Tibial nerve (tissue), 4 donors: ENCODE measurements at regions not wholly inside any gene's neighbourhood (a gene's known extent, or its start where the extent isn't known, plus 50 kb on each side); places are given as distances from the start of the nearest gene placed in this dataset.
A peak's percentile ranks its signal among the peaks of the same experiment; 100 is the strongest.

ENCODE experiments used
- DNase-seq, 2 donors: peaks; one replicate each; pipeline ENCODE4 v3.0.0-alpha.2; 2019; ENCODE audit warnings: low spot score in 2 of 2
- H3K27ac ChIP-seq, 4 donors: fragments of 200-600 bp; sonication (generic) in 3 of 4; one replicate each; pipeline ENCODE4 v1.5.1; 2017 to 2019; ENCODE audit warnings: mild to moderate bottlenecking in 1 of 4
- H3K27me3 ChIP-seq, 2 donors: fragments of 200-600 bp; sonication (generic) in 1 of 2; one replicate each; pipeline versions ENCODE4 v1.5.1 to v1.6.0; 2017 to 2019
- H3K36me3 ChIP-seq, 3 donors: fragments of 200-600 bp; sonication (generic); one replicate each; pipeline ENCODE4 v1.5.1; 2018 to 2019
- H3K4me1 ChIP-seq, 4 donors: fragments of 200-600 bp; sonication (generic) in 3 of 4; one replicate each; pipeline ENCODE4 v1.5.1; 2017 to 2019
- H3K4me3 ChIP-seq, 4 donors: fragments of 200-600 bp; sonication (generic) in 3 of 4; one replicate each; pipeline ENCODE4 v1.5.1; 2017 to 2019; ENCODE audit warnings: mild to moderate bottlenecking in 1 of 4, moderate library complexity in 1 of 4
- H3K9me3 ChIP-seq, 4 donors: fragments of 200-600 bp; sonication (generic) in 3 of 4; one replicate each; pipeline ENCODE4 v1.5.1; 2017 to 2019
- CTCF ChIP-seq, 5 experiments: fragments of 200-600 bp in 3 of 5; fragments of 450-650 bp in 2 of 5; sonication (generic) in 3 of 5; IDR thresholded peaks; one replicate each; pipeline ENCODE4 v1.5.1; 2016 to 2019; ENCODE audit warnings: antibody characterized with exemption in 5 of 5, mild to moderate bottlenecking in 3 of 5, moderate library complexity in 2 of 5
- EP300 ChIP-seq, 2 donors: sonication (generic); formaldehyde crosslinking; IDR thresholded peaks; one replicate each; pipeline ENCODE4 v1.6.1; 2017; ENCODE audit warnings: antibody characterized with exemption in 2 of 2, mild to moderate bottlenecking in 1 of 2
- POLR2A ChIP-seq, 2 donors: fragments of 450-650 bp; IDR thresholded peaks; one replicate each; pipeline ENCODE4 v1.6.1; 2017; ENCODE audit warnings: antibody characterized with exemption in 2 of 2, mild to moderate bottlenecking in 2 of 2, moderate library complexity in 2 of 2
- WGBS, 2 donors: methylation state at CpG; one replicate each; pipeline ENCODE4 v1.1.5; 2018; 5-methylcytosine and 5-hydroxymethylcytosine counted together

DNA sequence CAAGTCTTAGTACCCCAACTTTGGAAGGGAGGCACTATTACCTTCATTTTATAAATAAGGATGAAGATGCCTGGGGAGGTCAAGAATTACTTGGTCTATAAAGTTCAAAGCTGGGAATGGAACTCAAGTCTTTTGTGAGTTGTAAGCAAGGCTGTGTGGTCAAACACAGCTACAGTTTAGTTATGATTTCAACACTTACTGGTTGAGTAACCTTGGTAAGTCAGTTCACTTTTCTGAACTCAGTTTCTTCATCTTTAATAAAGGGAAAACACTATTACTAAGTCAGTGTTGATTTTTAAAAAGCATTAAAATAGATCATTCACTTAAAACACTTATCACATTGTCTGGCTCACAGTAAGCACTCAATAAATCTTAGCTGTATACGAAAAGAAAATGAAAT, 200.4 kb upstream of the ADAMTS9 start:
- no peaks in the 10 kb centered on the region for H3K36me3 ChIP-seq
- no peak overlapping the region for H3K4me3 ChIP-seq
- DNase-seq, result no peak
- peak overlapping the region in 2 of 4 donors; percentile 31 to 61 for H3K27ac ChIP-seq
- H3K27me3 ChIP-seq, result no peaks in the 10 kb centered on the region
- H3K4me1 ChIP-seq, result peaks cover 0 to 48% (median 13%) of the 10 kb centered on the region in 4 donors
- TF ChIP-seq POLR2A (IDR thresholded peaks at IDR 0.05), result no peak
- no peak for TF ChIP-seq CTCF (IDR thresholded peaks at IDR 0.05)
- TF ChIP-seq EP300 (IDR thresholded peaks at IDR 0.05), result no peak
- H3K9me3 ChIP-seq, result no peaks in the 10 kb centered on the region
- WGBS, 2 donors, result 59 to 61% methylated on average over 1 of the region's 1 CpG

GRCh38 chr3:64885055-64885454, 197.3 kb upstream of the ADAMTS9 start:
- Histone ChIP-seq H3K36me3 (no peaks in the 10 kb centered on the region), H3K4me3 (no peak overlapping the region), H3K27ac (peak overlapping the region in 2 of 4 donors; percentile 1 to 7), H3K27me3 (no peaks in the 10 kb centered on the region), H3K9me3 (no peaks in the 10 kb centered on the region), H3K4me1 (peaks cover 0 to 38% (median 9%) of the 10 kb centered on the region in 4 donors)
- 53 to 54% methylated on average over 3 of the region's 3 CpGs for WGBS, 2 donors
- no peak for DNase-seq
- TF ChIP-seq POLR2A (IDR thresholded peaks at IDR 0.05), result no peak
- TF ChIP-seq CTCF (IDR thresholded peaks at IDR 0.05), result no peak
- no peak for TF ChIP-seq EP300 (IDR thresholded peaks at IDR 0.05)

DNA sequence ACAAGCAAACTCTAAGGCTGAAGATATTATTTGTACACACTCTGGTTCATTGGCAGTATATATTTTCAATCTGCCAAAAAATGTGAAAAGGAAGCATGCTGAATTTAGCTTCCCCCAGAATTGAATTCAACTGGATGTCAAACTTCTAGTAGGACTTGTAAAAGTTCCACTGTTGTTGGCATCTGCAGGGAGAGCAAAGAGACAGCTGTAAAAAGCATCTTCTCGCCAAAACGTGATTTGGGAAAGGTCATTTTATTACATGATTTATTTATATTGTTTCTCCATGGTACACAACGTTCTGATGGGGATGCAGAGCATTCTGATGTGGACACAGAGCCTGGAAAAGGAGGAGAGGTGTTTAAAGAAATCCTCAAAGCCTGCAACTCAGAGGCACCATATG, 196.7 kb upstream of the ADAMTS9 start:
- TF ChIP-seq POLR2A (IDR thresholded peaks at IDR 0.05) (no peak), EP300 (IDR thresholded peaks at IDR 0.05) (peak in 1 of 2 donors; percentile 53)
- H3K4me1 ChIP-seq, result peaks cover 0 to 33% (median 6%) of the 10 kb centered on the region in 4 donors
- WGBS, 2 donors, result 31 to 32% methylated on average over 3 of the region's 3 CpGs
- H3K9me3 ChIP-seq, result no peaks in the 10 kb centered on the region
- peak overlapping the region in 1 of 4 donors; percentile 7 for H3K27ac ChIP-seq
- no peaks in the 10 kb centered on the region for H3K36me3 ChIP-seq
- no peak overlapping the region for H3K4me3 ChIP-seq
- H3K27me3 ChIP-seq, result no peaks in the 10 kb centered on the region
- no peak for DNase-seq

DNA sequence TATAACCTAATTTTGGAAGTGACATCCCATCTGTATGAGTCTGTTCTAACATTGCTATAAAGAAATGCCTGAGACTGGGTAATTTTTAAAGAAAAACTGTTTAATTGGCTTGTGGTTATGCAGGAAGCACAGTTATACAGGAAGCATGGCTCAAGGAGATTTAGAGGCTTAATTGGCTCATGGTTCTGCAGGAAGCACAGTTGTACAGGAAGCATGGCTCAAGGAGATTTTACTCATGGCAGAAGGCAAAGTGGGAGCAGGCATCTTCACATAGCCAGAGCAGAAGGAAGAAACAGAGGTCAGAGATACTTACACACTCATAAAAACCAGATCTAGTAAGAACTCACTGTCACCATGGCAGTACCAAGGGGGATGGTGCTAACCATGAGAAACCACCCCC, 193.1 kb upstream of the ADAMTS9 start:
- H3K9me3 ChIP-seq, result no peaks in the 10 kb centered on the region
- TF ChIP-seq POLR2A (IDR thresholded peaks at IDR 0.05) (no peak), CTCF (IDR thresholded peaks at IDR 0.05) (no peak), EP300 (IDR thresholded peaks at IDR 0.05) (no peak)

DNA sequence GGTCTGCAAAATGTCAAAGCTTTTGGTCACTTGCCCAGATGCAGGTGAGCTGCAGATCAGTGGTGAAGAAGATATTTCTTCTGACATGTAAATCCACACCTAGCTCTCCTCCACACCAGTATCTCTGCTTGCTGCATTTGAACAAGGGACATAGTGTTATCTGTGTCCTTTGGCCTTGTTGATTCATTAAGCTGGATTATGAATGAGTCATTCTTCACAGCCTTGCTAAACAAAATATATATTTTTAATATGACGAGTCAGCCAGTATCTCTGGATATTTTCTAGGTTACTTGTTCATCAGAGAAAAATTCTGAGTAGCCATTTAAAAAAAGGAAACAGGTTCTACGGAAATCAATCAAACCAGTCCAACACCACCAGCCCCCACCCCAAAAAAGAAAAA, 190.6 kb upstream of the ADAMTS9 start:
- no peak for DNase-seq
- TF ChIP-seq EP300 (IDR thresholded peaks at IDR 0.05), result no peak
- peaks cover 0 to 7% (median 0%) of the 10 kb centered on the region in 4 donors for H3K4me1 ChIP-seq
- no peak overlapping the region for H3K4me3 ChIP-seq
- no peaks in the 10 kb centered on the region for H3K9me3 ChIP-seq
- no peak overlapping the region for H3K27ac ChIP-seq
- 53 to 69% methylated on average over 2 of the region's 2 CpGs for WGBS, 2 donors
- H3K27me3 ChIP-seq, result no peaks in the 10 kb centered on the region
- peaks cover 0 to 25% (median 0%) of the 10 kb centered on the region in 3 donors for H3K36me3 ChIP-seq

More for the DNA sequence above, 193.1 kb upstream of the ADAMTS9 start:
- peaks cover 0 to under 1% (median 0%) of the 10 kb centered on the region in 3 donors for H3K36me3 ChIP-seq
- no peak overlapping the region for H3K27ac ChIP-seq
- H3K4me1 ChIP-seq, result peaks cover 0 to 15% (median 3%) of the 10 kb centered on the region in 4 donors
- H3K27me3 ChIP-seq, result no peaks in the 10 kb centered on the region
- no peak overlapping the region for H3K4me3 ChIP-seq
- no peak for DNase-seq

GRCh38 chr3:64873400-64873799, 185.6 kb upstream of the ADAMTS9 start:
- WGBS, 2 donors, result 58 to 66% methylated on average over 1 of the region's 1 CpG

More at GRCh38 chr3:64873400-64873799, 185.6 kb upstream of the ADAMTS9 start:
- Histone ChIP-seq H3K9me3 (peaks cover 0 to 20% (median 0%) of the 10 kb centered on the region in 4 donors), H3K27ac (no peak overlapping the region), H3K27me3 (no peaks in the 10 kb centered on the region), H3K36me3 (peaks cover 0 to 45% (median 0%) of the 10 kb centered on the region in 3 donors), H3K4me1 (peaks cover 0 to 14% (median 6%) of the 10 kb centered on the region in 4 donors), H3K4me3 (no peak overlapping the region)
- no peak for DNase-seq
- TF ChIP-seq POLR2A (IDR thresholded peaks at IDR 0.05) (no peak), CTCF (IDR thresholded peaks at IDR 0.05) (no peak), EP300 (IDR thresholded peaks at IDR 0.05) (no peak)
